ENCODE measurements at regions not wholly inside any gene's neighbourhood (a gene's known extent, or its start where the extent isn't known, plus 50 kb on each side); places are given as distances from the start of the nearest gene placed in this dataset.
A peak's percentile ranks its signal among the peaks of the same experiment; 100 is the strongest.
"Not testable (repeated sequence)": the region's sequence is repeated elsewhere in the genome, so short reads cannot be mapped to it uniquely, and the experiment has no call there.

DNA sequence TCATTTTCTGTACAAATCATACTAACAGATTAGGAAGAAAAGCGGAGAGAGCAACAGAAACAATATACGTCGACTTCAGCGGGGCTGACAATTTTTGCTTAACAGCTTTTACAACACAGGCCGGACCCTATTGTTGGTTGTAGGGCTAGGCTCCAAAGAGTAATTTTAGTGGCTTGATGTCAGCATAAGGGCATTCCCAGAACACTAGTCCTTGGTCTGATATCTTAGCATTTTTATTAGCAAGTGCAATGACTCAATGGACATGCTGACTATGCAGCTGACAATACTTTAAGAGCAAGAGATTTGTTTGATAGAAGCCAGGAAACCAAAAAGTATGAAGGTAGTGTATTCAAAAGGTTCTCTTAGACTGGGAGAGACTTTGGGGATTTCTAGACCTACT lies 209.9 kb downstream of the LNPK start:
- H3K4me2 ChIP-seq, result no peak overlapping the region
- TF ChIP-seq HOXB5 (CRISPR knock-in tag; IDR thresholded peaks at IDR 0.05) (no peak), ESRRA (IDR thresholded peaks at IDR 0.05; ENCODE audit: borderline replicate concordance, low read length) (no peak), BHLHE40 (IDR thresholded peaks at IDR 0.05; ENCODE audit: low read depth, low read length) (no peak), SMC3 (IDR thresholded peaks at IDR 0.05) (no peak), CBX2 (IDR thresholded peaks at IDR 0.05; ENCODE audit: borderline replicate concordance, low read depth) (no peak), CHD2 (IDR thresholded peaks at IDR 0.05; ENCODE audit: low read length, partially characterized antibody) (no peak), CEBPB (IDR thresholded peaks at IDR 0.05) (no peak), NR3C1 (IDR thresholded peaks at IDR 0.05) (no peak), MYC (IDR thresholded peaks at IDR 0.05; ENCODE audit: borderline replicate concordance, low read length) (no peak), CBX8 (IDR thresholded peaks at IDR 0.05) (no peak), RCOR1 (IDR thresholded peaks at IDR 0.05; ENCODE audit: low read depth, low read length) (no peak), ZFP36 (IDR thresholded peaks at IDR 0.05; ENCODE audit: borderline replicate concordance, partially characterized antibody) (no peak), GATA3 (IDR thresholded peaks at IDR 0.05; ENCODE audit: borderline replicate concordance) (no peak), ZC3H11A (IDR thresholded peaks at IDR 0.05) (no peak), RNF2 (IDR thresholded peaks at IDR 0.05; ENCODE audit: borderline replicate concordance, low read depth) (no peak), JUNB (IDR thresholded peaks at IDR 0.05) (no peak)
- TF ChIP-seq, protein P1, sequence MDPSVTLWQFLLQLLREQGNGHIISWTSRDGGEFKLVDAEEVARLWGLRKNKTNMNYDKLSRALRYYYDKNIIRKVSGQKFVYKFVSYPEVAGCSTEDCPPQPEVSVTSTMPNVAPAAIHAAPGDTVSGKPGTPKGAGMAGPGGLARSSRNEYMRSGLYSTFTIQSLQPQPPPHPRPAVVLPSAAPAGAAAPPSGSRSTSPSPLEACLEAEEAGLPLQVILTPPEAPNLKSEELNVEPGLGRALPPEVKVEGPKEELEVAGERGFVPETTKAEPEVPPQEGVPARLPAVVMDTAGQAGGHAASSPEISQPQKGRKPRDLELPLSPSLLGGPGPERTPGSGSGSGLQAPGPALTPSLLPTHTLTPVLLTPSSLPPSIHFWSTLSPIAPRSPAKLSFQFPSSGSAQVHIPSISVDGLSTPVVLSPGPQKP (IDR thresholded peaks at IDR 0.05; ENCODE audit: low read depth, low read length), result no peak
- no peak for ATAC-seq
- no peak overlapping the region for H3K27ac ChIP-seq
- 0 out of 3 replicates have a peak, but pooled peaks cover 6% of the 10 kb centered on the region for H3K9me3 ChIP-seq
- H3K4me1 ChIP-seq, result no peaks in the 10 kb centered on the region
- H3K4me3 ChIP-seq, result no peak overlapping the region
- DNase-seq (ENCODE audit: low read depth in 1 of 2, low spot score in 1 of 2), result no peak
- ChIA-PET POLR2A (no interaction called here), CTCF (no interaction called here)
- no peak for FAIRE-seq
- WGBS (ENCODE audit: missing lambda C conversion rate), result 71% methylated on average over 5 of the region's 5 CpGs

DNA sequence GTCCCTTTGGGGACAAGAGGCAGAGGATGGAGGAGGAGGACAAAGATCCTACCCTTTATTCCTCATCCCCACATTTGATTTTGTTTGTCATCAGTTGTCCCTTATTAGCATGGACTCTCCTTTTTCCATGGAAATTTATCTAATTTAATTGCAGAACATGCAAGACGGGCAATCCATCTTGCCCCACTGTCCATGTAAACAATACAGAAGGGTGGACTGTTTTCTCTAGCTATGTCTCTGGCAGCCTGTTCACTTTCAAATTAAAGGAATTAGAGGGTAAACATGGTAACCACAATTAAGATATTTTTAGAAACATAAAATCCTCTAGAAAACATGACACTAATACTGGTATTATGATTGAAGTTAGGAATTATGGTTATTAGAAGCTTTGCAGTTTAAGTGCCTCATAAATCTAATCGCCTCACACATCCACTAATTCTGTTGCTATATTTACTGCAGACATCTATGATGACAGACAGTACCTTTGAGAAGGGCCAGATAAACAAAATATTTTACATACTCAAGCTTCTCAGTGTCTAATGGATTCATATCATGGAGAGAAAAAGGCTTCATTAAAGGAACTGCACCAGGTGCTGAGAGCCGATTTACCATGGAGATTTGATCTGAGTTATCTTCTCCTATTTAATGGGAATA lies 215.5 kb downstream of the LNPK start:
- H3K4me2 ChIP-seq, result no peak overlapping the region
- no peak overlapping the region for H3K27ac ChIP-seq
- WGBS (ENCODE audit: missing lambda C conversion rate), result 31% methylated on average over 3 of the region's 3 CpGs
- no peak for DNase-seq (ENCODE audit: low read depth in 1 of 2, low spot score in 1 of 2)
- H3K4me3 ChIP-seq, result no peak overlapping the region
- CTCF ChIA-PET, result no interaction called here
- no peak for FAIRE-seq
- POLR2A ChIA-PET, result no interaction called here
- no peaks in the 10 kb centered on the region for H3K4me1 ChIP-seq
- no peak for TF ChIP-seq EP300 (IDR thresholded peaks at IDR 0.05)
- H3K9me3 ChIP-seq, result no peaks in the 10 kb centered on the region
- no peak for ATAC-seq

DNA sequence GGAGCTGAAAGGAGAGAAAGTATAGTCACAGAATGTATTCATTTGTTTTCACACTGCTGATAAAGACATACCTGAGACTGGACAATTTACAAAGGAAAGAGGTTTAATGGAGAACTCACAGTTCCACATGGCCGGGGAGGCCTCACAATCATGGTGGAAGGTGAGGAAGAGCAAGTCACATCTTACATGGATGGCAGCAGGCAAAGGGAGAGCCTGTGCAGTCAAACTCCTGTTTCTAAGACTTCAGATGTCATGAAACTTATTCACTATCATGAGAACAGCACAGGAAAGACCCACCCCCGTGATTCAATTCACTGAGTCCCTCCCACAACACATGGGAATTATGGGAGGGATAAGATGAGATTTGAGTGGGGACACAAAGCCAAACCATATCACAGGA lies 224.7 kb downstream of the LNPK start:
- FAIRE-seq, ATAC-seq: not testable (repeated sequence)

DNA sequence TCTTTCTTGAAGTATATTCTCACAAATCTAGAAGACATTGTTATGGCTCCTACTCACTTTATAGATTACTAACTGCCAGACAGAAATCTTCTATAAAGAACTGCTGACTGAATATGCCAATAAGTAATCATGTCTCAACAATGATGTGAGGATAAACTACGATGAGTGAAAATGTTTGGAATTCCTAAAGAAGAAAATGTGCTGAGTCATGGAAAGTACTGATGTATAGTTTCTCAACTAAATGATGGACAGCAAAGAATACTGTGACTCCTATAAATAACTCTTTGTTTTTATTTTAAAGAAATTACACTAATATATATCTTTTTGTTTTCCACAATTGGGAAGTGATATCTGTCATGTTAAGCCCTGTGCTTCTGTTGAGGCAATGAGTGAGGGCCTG lies 232.9 kb downstream of the LNPK start:
- ChIA-PET POLR2A (no interaction called here), CTCF (no interaction called here)
- Histone ChIP-seq H3K4me1 (no peaks in the 10 kb centered on the region), H3K4me3 (no peak overlapping the region), H3K9me3 (no peaks in the 10 kb centered on the region), H3K4me2 (no peak overlapping the region), H3K27ac (peak overlapping the region in 1 of 2 experiments; percentile 57; a peak in 1 of 6 replicates)
- DNase-seq (ENCODE audit: low read depth in 1 of 2, low spot score in 1 of 2) (peak in 1 of 2 experiments; percentile 7), FAIRE-seq (no peak), ATAC-seq (no peak)
- 16% methylated on average over 1 of the region's 1 CpG for WGBS (ENCODE audit: missing lambda C conversion rate)
- peak; percentile 95 for TF ChIP-seq NFE2L2 (conservative IDR thresholded peaks at IDR 0.05; ENCODE audit: low read length)
- no peak for TF ChIP-seq SMC3 (IDR thresholded peaks at IDR 0.05)
- TF ChIP-seq, protein P2, sequence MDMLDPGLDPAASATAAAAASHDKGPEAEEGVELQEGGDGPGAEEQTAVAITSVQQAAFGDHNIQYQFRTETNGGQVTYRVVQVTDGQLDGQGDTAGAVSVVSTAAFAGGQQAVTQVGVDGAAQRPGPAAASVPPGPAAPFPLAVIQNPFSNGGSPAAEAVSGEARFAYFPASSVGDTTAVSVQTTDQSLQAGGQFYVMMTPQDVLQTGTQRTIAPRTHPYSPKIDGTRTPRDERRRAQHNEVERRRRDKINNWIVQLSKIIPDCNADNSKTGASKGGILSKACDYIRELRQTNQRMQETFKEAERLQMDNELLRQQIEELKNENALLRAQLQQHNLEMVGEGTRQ (IDR thresholded peaks at IDR 0.05), result no peak
- no peak for TF ChIP-seq MAZ (IDR thresholded peaks at IDR 0.05; ENCODE audit: borderline replicate concordance, low read depth, low read length)
- TF ChIP-seq RARB (CRISPR knock-in tag; IDR thresholded peaks at IDR 0.05), result no peak
- TF ChIP-seq HOXB13 (CRISPR knock-in tag; IDR thresholded peaks at IDR 0.05; ENCODE audit: low read depth), result no peak
- no peak for TF ChIP-seq CBX8 (IDR thresholded peaks at IDR 0.05)
- TF ChIP-seq CHD4 (IDR thresholded peaks at IDR 0.05; ENCODE audit: borderline replicate concordance), result no peak
- TF ChIP-seq, protein P3, sequence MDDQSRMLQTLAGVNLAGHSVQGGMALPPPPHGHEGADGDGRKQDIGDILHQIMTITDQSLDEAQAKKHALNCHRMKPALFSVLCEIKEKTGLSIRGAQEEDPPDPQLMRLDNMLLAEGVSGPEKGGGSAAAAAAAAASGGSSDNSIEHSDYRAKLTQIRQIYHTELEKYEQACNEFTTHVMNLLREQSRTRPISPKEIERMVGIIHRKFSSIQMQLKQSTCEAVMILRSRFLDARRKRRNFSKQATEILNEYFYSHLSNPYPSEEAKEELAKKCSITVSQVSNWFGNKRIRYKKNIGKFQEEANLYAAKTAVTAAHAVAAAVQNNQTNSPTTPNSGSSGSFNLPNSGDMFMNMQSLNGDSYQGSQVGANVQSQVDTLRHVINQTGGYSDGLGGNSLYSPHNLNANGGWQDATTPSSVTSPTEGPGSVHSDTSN (IDR thresholded peaks at IDR 0.05), result no peak
- peak; percentile 97 for TF ChIP-seq MAFK (IDR thresholded peaks at IDR 0.05; ENCODE audit: partially characterized antibody)
- TF ChIP-seq TFCP2L1 (CRISPR knock-in tag; IDR thresholded peaks at IDR 0.05), result no peak
- TF ChIP-seq ZSCAN20 (CRISPR knock-in tag; IDR thresholded peaks at IDR 0.05), result no peak
- no peak for TF ChIP-seq MYC (IDR thresholded peaks at IDR 0.05; ENCODE audit: borderline replicate concordance, low read length)
- TF ChIP-seq, protein P4, sequence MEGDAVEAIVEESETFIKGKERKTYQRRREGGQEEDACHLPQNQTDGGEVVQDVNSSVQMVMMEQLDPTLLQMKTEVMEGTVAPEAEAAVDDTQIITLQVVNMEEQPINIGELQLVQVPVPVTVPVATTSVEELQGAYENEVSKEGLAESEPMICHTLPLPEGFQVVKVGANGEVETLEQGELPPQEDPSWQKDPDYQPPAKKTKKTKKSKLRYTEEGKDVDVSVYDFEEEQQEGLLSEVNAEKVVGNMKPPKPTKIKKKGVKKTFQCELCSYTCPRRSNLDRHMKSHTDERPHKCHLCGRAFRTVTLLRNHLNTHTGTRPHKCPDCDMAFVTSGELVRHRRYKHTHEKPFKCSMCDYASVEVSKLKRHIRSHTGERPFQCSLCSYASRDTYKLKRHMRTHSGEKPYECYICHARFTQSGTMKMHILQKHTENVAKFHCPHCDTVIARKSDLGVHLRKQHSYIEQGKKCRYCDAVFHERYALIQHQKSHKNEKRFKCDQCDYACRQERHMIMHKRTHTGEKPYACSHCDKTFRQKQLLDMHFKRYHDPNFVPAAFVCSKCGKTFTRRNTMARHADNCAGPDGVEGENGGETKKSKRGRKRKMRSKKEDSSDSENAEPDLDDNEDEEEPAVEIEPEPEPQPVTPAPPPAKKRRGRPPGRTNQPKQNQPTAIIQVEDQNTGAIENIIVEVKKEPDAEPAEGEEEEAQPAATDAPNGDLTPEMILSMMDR (IDR thresholded peaks at IDR 0.05), result no peak

More for the DNA sequence above, 224.7 kb downstream of the LNPK start:
- POLR2A ChIA-PET; H3K4me3 ChIP-seq; H3K4me1 ChIP-seq; CTCF ChIA-PET; DNase-seq (ENCODE audit: low read depth in 1 of 2, low spot score in 1 of 2); H3K27ac ChIP-seq; H3K9me3 ChIP-seq; H3K4me2 ChIP-seq: not testable (repeated sequence)
- WGBS (ENCODE audit: missing lambda C conversion rate), result 0% methylated on average over 2 of the region's 2 CpGs
